ENCODE measurements at regions not wholly inside any gene's neighbourhood (a gene's known extent, or its start where the extent isn't known, plus 50 kb on each side); places are given as distances from the start of the nearest gene placed in this dataset.

DNA sequence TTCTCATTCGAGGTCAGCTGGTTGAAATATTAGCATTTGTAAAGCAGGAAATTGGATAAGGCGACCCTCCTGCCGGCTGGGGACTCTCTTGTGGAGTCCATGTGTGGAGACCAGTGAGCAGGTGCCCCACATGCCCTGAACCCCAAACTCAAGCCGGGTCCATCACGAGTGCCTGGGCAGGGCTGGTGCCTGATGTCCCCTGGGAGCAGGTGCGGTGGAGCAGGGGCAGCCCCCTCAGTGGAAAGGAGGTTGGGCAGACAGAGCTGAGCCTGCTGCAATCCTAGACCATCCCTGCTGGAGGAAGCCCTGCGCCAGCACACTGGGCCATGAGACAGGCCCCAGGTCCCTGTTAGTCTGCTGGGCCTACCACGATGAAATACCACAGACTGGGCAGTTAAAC is 395.6 kb downstream of the NPHP4 start:
- TF ChIP-seq, protein P1, sequence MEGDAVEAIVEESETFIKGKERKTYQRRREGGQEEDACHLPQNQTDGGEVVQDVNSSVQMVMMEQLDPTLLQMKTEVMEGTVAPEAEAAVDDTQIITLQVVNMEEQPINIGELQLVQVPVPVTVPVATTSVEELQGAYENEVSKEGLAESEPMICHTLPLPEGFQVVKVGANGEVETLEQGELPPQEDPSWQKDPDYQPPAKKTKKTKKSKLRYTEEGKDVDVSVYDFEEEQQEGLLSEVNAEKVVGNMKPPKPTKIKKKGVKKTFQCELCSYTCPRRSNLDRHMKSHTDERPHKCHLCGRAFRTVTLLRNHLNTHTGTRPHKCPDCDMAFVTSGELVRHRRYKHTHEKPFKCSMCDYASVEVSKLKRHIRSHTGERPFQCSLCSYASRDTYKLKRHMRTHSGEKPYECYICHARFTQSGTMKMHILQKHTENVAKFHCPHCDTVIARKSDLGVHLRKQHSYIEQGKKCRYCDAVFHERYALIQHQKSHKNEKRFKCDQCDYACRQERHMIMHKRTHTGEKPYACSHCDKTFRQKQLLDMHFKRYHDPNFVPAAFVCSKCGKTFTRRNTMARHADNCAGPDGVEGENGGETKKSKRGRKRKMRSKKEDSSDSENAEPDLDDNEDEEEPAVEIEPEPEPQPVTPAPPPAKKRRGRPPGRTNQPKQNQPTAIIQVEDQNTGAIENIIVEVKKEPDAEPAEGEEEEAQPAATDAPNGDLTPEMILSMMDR (IDR thresholded peaks at IDR 0.05), result no peak
- ATAC-seq (ENCODE audit: low FRiP score) (no peak), DNase-seq (ENCODE audit: low spot score) (no peak)

GRCh38 chr1:5595531-5596170 is 396.6 kb downstream of the NPHP4 start:
- DNase-seq (ENCODE audit: low spot score) (no peak), ATAC-seq (ENCODE audit: low FRiP score) (no peak)
- TF ChIP-seq, protein P1 (IDR thresholded peaks at IDR 0.05), result no peak

- ATAC-seq (ENCODE audit: low FRiP score) (no peak), DNase-seq (ENCODE audit: low spot score) (no peak)
Measured at GRCh38 chr1:5594056-5594956, 397.9 kb downstream of the NPHP4 start.

DNA sequence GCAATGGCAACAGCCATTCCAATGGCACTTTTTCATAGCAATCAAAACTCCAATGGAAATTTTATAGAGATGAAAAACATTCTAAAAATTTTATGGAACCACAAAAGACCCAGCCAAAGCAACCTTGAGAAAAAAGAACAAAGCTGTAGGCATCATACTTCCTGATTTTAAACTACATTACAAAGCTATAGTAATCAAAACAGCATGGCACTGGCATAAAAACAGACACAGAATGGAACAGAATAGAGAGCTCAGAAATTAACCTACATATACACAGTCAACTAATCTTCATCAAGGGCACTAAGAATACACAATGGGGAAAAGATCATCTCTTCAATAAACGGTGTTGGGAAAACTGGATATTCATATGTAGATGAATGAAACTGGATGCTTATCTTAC is 401.5 kb downstream of the NPHP4 start:
- TF ChIP-seq, protein P1 (IDR thresholded peaks at IDR 0.05), result no peak
- DNase-seq (ENCODE audit: low spot score), result no peak
- ATAC-seq (ENCODE audit: low FRiP score), result no peak

More at GRCh38 chr1:5594056-5594956, 397.9 kb downstream of the NPHP4 start:
- TF ChIP-seq, protein P1 (IDR thresholded peaks at IDR 0.05), result no peak

DNA sequence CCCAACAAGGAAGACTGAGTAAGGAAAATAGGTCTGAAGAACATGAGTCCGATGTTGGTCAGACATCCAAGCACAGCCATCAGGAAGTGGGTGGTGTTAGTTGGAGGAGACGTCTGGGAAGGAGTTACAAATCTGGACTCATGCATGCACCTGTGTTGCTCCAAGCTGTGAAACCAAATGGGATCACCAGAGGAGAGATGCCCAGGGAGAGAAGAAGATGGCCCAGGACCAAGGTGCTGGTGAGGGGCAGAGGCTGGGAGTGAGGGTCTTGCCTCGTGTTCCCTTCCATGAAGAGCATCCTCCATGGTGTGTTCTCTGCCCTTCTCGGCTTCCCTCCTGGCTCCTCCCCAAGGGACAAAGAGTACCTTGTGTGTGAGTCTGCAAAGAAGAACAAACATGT is 405.6 kb downstream of the NPHP4 start:
- TF ChIP-seq, protein P1 (IDR thresholded peaks at IDR 0.05), result no peak
- ATAC-seq (ENCODE audit: low FRiP score), result no peak
- no peak for DNase-seq (ENCODE audit: low spot score)

GRCh38 chr1:5585256-5585655 is 407.0 kb downstream of the NPHP4 start:
- TF ChIP-seq, protein P1 (IDR thresholded peaks at IDR 0.05), result no peak
- ATAC-seq (ENCODE audit: low FRiP score), result no peak
- no peak for DNase-seq (ENCODE audit: low spot score)

Data from omental fat pad (tissue), 3 donors.